Endothelial cell (in vitro differentiated cells): ENCODE measurements at regions not wholly inside any gene's neighbourhood (a gene's known extent, or its start where the extent isn't known, plus 50 kb on each side); places are given as distances from the start of the nearest gene placed in this dataset.

Experiments used
- DNase-seq: peaks from one replicate; pipeline ENCODE4 v3.0.0; 2021; ENCODE audit warnings: low spot score
- H3K27ac Mint-ChIP-seq: one replicate; pipeline ENCODE4 v1.8.0; 2021; ENCODE audit warnings: mixed read lengths, inconsistent platforms; ENCODE audit not compliant: unreplicated experiment
- H3K27me3 Mint-ChIP-seq: one replicate; pipeline ENCODE4 v1.8.0; 2021; ENCODE audit warnings: mild to moderate bottlenecking, moderate library complexity, mixed read lengths, inconsistent platforms; ENCODE audit not compliant: unreplicated experiment
- H3K36me3 Mint-ChIP-seq: one replicate; pipeline ENCODE4 v1.8.0; 2021; ENCODE audit warnings: mild to moderate bottlenecking, low read depth, mixed read lengths, inconsistent platforms; ENCODE audit not compliant: unreplicated experiment
- H3K4me1 Mint-ChIP-seq: one replicate; pipeline ENCODE4 v1.8.0; 2021; ENCODE audit warnings: mild to moderate bottlenecking, mixed read lengths, inconsistent platforms; ENCODE audit not compliant: unreplicated experiment
- H3K4me3 Mint-ChIP-seq: one replicate; pipeline ENCODE4 v1.8.0; 2021; ENCODE audit warnings: mild to moderate bottlenecking, mixed read lengths, inconsistent platforms; ENCODE audit not compliant: unreplicated experiment
- H3K9me3 Mint-ChIP-seq: one replicate; pipeline ENCODE4 v1.8.0; 2021; ENCODE audit warnings: mixed read lengths, inconsistent platforms; ENCODE audit not compliant: unreplicated experiment
- TF ChIP-seq, protein P1 (sequence below): fragments of 200-600 bp; sonication (generic); IDR thresholded peaks from one replicate; pipeline ENCODE4 v1.5.0; 2021; ENCODE audit warnings: antibody characterized with exemption; ENCODE audit not compliant: unreplicated experiment

DNA sequence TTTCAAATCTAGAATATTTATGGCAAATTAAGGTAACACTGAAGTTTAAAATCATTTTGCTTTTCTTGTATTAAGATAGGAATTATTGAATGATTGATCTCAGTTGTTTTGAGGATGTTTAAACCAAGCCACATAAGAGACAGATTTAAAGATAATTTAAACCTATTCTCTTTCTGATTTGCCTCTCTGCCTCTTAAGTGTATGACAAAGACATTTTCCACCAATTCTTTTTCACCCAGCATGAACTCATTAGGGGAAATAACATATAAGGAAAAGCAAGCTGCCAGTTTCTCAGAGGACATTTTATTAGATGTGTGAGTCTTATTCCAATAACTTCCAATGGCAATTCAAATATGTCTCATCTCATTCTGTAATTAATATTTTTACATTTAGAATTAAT lies 568.3 kb upstream of the MEF2C start:
- Mint-ChIP-seq H3K4me1 (no peaks in the 10 kb centered on the region), H3K4me3 (no peak overlapping the region), H3K27ac (no peak overlapping the region), H3K27me3 (no peaks in the 10 kb centered on the region), H3K9me3 (no peaks in the 10 kb centered on the region), H3K36me3 (no peaks in the 10 kb centered on the region)
- TF ChIP-seq, protein P1, sequence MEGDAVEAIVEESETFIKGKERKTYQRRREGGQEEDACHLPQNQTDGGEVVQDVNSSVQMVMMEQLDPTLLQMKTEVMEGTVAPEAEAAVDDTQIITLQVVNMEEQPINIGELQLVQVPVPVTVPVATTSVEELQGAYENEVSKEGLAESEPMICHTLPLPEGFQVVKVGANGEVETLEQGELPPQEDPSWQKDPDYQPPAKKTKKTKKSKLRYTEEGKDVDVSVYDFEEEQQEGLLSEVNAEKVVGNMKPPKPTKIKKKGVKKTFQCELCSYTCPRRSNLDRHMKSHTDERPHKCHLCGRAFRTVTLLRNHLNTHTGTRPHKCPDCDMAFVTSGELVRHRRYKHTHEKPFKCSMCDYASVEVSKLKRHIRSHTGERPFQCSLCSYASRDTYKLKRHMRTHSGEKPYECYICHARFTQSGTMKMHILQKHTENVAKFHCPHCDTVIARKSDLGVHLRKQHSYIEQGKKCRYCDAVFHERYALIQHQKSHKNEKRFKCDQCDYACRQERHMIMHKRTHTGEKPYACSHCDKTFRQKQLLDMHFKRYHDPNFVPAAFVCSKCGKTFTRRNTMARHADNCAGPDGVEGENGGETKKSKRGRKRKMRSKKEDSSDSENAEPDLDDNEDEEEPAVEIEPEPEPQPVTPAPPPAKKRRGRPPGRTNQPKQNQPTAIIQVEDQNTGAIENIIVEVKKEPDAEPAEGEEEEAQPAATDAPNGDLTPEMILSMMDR = no peak
- DNase-seq = no peak

DNA sequence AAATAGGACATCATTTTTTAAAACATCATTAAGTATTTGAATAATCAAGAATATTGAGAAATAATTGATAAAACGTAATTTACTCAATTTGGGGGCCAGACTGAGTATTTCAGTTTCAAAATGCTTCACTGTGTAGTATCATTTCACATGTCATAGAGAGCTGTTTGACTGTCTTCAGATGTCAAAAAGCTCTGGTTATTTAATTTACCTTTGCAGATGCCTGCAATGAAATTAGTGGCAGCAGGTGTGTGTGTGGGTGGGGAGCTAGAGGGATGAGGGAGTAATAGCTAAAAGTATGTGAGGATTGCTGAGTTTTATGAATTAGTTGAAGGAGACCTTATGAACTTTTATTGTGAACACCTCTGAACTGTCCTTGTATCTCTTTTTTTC lies 567.2 kb upstream of the MEF2C start:
- Mint-ChIP-seq H3K27ac (no peak overlapping the region), H3K4me1 (no peaks in the 10 kb centered on the region)

DNA sequence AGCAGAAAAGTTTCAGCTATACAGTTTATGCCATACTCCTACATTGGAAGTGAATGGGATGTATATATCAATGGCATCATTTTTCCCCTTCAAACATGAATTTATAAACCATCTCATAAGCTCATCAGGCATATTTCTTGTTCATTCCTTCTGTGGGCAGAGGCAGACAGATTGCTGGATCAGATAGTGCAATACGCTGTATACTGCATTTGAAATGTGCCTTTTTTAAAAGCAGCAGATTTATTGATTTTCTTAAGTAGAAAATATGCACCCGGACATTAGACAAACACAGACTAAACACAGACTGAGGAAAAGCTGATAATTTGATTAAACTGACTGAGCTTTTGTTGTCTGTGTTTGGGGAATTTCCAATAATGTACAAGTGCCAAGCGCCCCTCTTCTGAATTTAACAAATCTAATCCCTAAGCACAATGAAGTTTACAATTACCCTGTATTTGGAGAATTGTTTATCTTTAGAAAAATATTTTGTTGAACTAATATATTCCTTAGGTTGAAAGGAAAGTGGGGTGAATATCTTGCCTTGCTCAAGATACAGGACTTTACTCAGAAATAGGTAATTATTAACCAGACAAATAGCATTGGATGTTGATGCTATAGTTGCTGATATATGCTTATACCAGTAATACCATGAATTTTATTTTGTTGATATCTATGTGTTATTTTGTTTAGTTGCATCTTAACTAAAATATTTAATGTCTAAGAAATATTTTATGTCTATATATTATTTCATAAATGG lies 566.6 kb upstream of the MEF2C start:
- Mint-ChIP-seq H3K4me1 (no peaks in the 10 kb centered on the region), H3K27ac (no peak overlapping the region), H3K4me3 (no peak overlapping the region), H3K36me3 (no peaks in the 10 kb centered on the region), H3K9me3 (no peaks in the 10 kb centered on the region), H3K27me3 (no peaks in the 10 kb centered on the region)
- no peak for DNase-seq
- TF ChIP-seq, protein P1 = no peak

More for the DNA sequence above, 567.2 kb upstream of the MEF2C start:
- Mint-ChIP-seq H3K9me3 (no peaks in the 10 kb centered on the region), H3K36me3 (no peaks in the 10 kb centered on the region), H3K27me3 (no peaks in the 10 kb centered on the region), H3K4me3 (no peak overlapping the region)
- no peak for DNase-seq
- TF ChIP-seq, protein P1 = no peak

DNA sequence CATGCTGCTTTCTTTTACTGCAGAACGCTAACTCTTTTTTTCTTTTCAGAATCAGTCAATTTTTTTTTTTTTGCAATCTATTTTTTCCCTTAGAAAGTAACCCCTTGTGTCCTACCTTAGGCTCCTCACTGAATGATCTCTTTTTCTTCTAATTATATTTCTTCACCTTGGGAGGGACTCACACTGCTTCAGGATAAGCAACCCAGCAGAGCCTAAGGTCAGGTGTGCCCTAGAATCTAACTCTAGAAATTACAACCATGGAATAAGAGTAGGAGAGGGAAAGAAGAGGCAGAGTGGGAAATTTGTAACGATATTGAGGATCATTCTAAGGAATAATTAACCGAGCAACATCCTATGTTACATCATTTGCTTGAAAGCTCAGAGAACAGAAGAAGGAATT lies 564.0 kb upstream of the MEF2C start:
- no peak overlapping the region for H3K27ac Mint-ChIP-seq
- H3K4me1 Mint-ChIP-seq = no peaks in the 10 kb centered on the region

More for the DNA sequence above, 564.0 kb upstream of the MEF2C start:
- no peak for DNase-seq
- Mint-ChIP-seq H3K36me3 (no peaks in the 10 kb centered on the region), H3K4me3 (no peak overlapping the region), H3K27me3 (no peaks in the 10 kb centered on the region), H3K9me3 (no peaks in the 10 kb centered on the region)
- TF ChIP-seq, protein P1 = no peak
